ENCODE measurements at regions not wholly inside any gene's neighbourhood (a gene's known extent, or its start where the extent isn't known, plus 50 kb on each side); places are given as distances from the start of the nearest gene placed in this dataset.
A peak's percentile ranks its signal among the peaks of the same experiment; 100 is the strongest.

GRCh38 chr22:22421392-22421791 lies 87.2 kb downstream of the ZNF280B start:
- DNase-seq, result no peak

GRCh38 chr22:22422629-22423112 lies 85.9 kb downstream of the ZNF280B start:
- DNase-seq, result peak; percentile 49

GRCh38 chr22:22423681-22424080 lies 84.9 kb downstream of the ZNF280B start:
- DNase-seq, result no peak

GRCh38 chr22:22424210-22424800 lies 84.2 kb downstream of the ZNF280B start:
- DNase-seq, result no peak

GRCh38 chr22:22424956-22425355 lies 83.6 kb downstream of the ZNF280B start:
- no peak for DNase-seq

- no peak for DNase-seq
Measured at GRCh38 chr22:22425356-22425755, 83.2 kb downstream of the ZNF280B start.

- no peak for DNase-seq
Measured at GRCh38 chr22:22425783-22426624, 82.5 kb downstream of the ZNF280B start.

- DNase-seq, result no peak
Measured at GRCh38 chr22:22427542-22428065, 80.9 kb downstream of the ZNF280B start.

GRCh38 chr22:22428222-22429098 lies 80.1 kb downstream of the ZNF280B start:
- DNase-seq, result no peak

- DNase-seq, result no peak
Measured at GRCh38 chr22:22429369-22430108, 79.0 kb downstream of the ZNF280B start.

GRCh38 chr22:22430111-22430820 lies 78.3 kb downstream of the ZNF280B start:
- no peak for DNase-seq

GRCh38 chr22:22431271-22432220 lies 77.0 kb downstream of the ZNF280B start:
- DNase-seq, result peak; percentile 30

GRCh38 chr22:22432479-22432878 lies 76.1 kb downstream of the ZNF280B start:
- DNase-seq, result no peak

GRCh38 chr22:22432937-22433336 lies 75.6 kb downstream of the ZNF280B start:
- DNase-seq, result no peak

- no peak for DNase-seq
Measured at GRCh38 chr22:22433770-22434169, 74.8 kb downstream of the ZNF280B start.

Measured in NCI-H345 (cell line).